GM12865 (cell line): ENCODE measurements at regions not wholly inside any gene's neighbourhood (a gene's known extent, or its start where the extent isn't known, plus 50 kb on each side); places are given as distances from the start of the nearest gene placed in this dataset.
A peak's percentile ranks its signal among the peaks of the same experiment; 100 is the strongest.

ENCODE experiments used
- DNase-seq: peaks from one replicate; pipeline ENCODE4 v3.0.0; 2010; ENCODE audit warnings: low read depth
- H3K4me3 ChIP-seq: 2 replicates; pipeline ENCODE4 v1.5.1; 2011; ENCODE audit warnings: mild to moderate bottlenecking, low read depth, low read length, control low read depth
- CTCF ChIP-seq: IDR thresholded peaks from 2 replicates; pipeline ENCODE4 v1.5.1; 2011; ENCODE audit warnings: low read length, control low read depth, low read depth, inconsistent platforms; ENCODE audit not compliant: insufficient read depth; ENCODE audit errors: missing control alignments

GRCh38 chrX:124224528-124224927 is 107.9 kb upstream of the TEX13D start:
- H3K4me3 ChIP-seq = no peak overlapping the region
- no peak for TF ChIP-seq CTCF
- no peak for DNase-seq

- DNase-seq = no peak
- H3K4me3 ChIP-seq = no peak overlapping the region
- no peak for TF ChIP-seq CTCF
Observed at GRCh38 chrX:124226129-124226528, 106.3 kb upstream of the TEX13D start.

- TF ChIP-seq CTCF = no peak
- DNase-seq = no peak
- H3K4me3 ChIP-seq = no peak overlapping the region
Observed at GRCh38 chrX:124228849-124229248, 103.6 kb upstream of the TEX13D start.

- no peak for TF ChIP-seq CTCF
- no peak overlapping the region for H3K4me3 ChIP-seq
- no peak for DNase-seq
Observed at GRCh38 chrX:124229374-124229773, 103.1 kb upstream of the TEX13D start.

GRCh38 chrX:124230655-124231450 is 101.6 kb upstream of the TEX13D start:
- TF ChIP-seq CTCF = no peak
- no peak overlapping the region for H3K4me3 ChIP-seq
- DNase-seq = no peak

- DNase-seq = no peak
- no peak overlapping the region for H3K4me3 ChIP-seq
- TF ChIP-seq CTCF = no peak
Observed at GRCh38 chrX:124231451-124231759, 101.1 kb upstream of the TEX13D start.

GRCh38 chrX:124232523-124233201 is 99.8 kb upstream of the TEX13D start:
- no peak for TF ChIP-seq CTCF
- DNase-seq = peak; percentile 54
- no peak overlapping the region for H3K4me3 ChIP-seq
